ENCODE measurements at regions not wholly inside any gene's neighbourhood (a gene's known extent, or its start where the extent isn't known, plus 50 kb on each side); places are given as distances from the start of the nearest gene placed in this dataset.

- Histone ChIP-seq H3K27me3 (no peaks in the 10 kb centered on the region), H3K9me3 (no peaks in the 10 kb centered on the region), H3K4me1 (peaks cover 0 to 4% (median 0%) of the 10 kb centered on the region in 4 donors), H3K36me3 (no peaks in the 10 kb centered on the region), H3K27ac (no peak overlapping the region), H3K4me3 (no peak overlapping the region)
- no peak for TF ChIP-seq POLR2A (IDR thresholded peaks at IDR 0.05)
- TF ChIP-seq CTCF (IDR thresholded peaks at IDR 0.05), result no peak
- DNase-seq, result no peak
These were observed 202.5 kb downstream of the TTLL7 start for GRCh38 chr1:83796409-83796808.

GRCh38 chr1:83794384-83794783, 204.5 kb downstream of the TTLL7 start:
- no peak for DNase-seq
- H3K36me3 ChIP-seq, result no peaks in the 10 kb centered on the region
- TF ChIP-seq POLR2A (IDR thresholded peaks at IDR 0.05), result no peak
- TF ChIP-seq CTCF (IDR thresholded peaks at IDR 0.05), result no peak
- H3K27ac ChIP-seq, result no peak overlapping the region
- H3K4me1 ChIP-seq, result peaks cover 0 to under 1% (median 0%) of the 10 kb centered on the region in 4 donors
- H3K9me3 ChIP-seq, result no peaks in the 10 kb centered on the region
- H3K27me3 ChIP-seq, result no peaks in the 10 kb centered on the region
- H3K4me3 ChIP-seq, result no peak overlapping the region

GRCh38 chr1:83791821-83792437, 207.0 kb downstream of the TTLL7 start:
- TF ChIP-seq POLR2A (IDR thresholded peaks at IDR 0.05) (no peak), CTCF (IDR thresholded peaks at IDR 0.05) (no peak)
- H3K4me3 ChIP-seq, result no peak overlapping the region
- H3K4me1 ChIP-seq, result no peaks in the 10 kb centered on the region

GRCh38 chr1:83790446-83790845, 208.5 kb downstream of the TTLL7 start:
- no peaks in the 10 kb centered on the region for H3K36me3 ChIP-seq
- H3K4me1 ChIP-seq, result no peaks in the 10 kb centered on the region
- no peak for TF ChIP-seq CTCF (IDR thresholded peaks at IDR 0.05)
- no peak for TF ChIP-seq POLR2A (IDR thresholded peaks at IDR 0.05)
- no peak overlapping the region for H3K27ac ChIP-seq
- no peak for DNase-seq
- H3K9me3 ChIP-seq, result no peaks in the 10 kb centered on the region
- H3K4me3 ChIP-seq, result no peak overlapping the region
- H3K27me3 ChIP-seq, result no peaks in the 10 kb centered on the region

More at GRCh38 chr1:83791821-83792437, 207.0 kb downstream of the TTLL7 start:
- no peak for DNase-seq
- no peak overlapping the region for H3K27ac ChIP-seq
- H3K36me3 ChIP-seq, result no peaks in the 10 kb centered on the region
- no peaks in the 10 kb centered on the region for H3K9me3 ChIP-seq
- no peaks in the 10 kb centered on the region for H3K27me3 ChIP-seq

GRCh38 chr1:83787246-83787998, 211.5 kb downstream of the TTLL7 start:
- H3K27ac ChIP-seq, result no peak overlapping the region
- H3K9me3 ChIP-seq, result no peaks in the 10 kb centered on the region
- H3K4me3 ChIP-seq, result no peak overlapping the region
- no peaks in the 10 kb centered on the region for H3K36me3 ChIP-seq
- no peak for TF ChIP-seq POLR2A (IDR thresholded peaks at IDR 0.05)
- no peak for TF ChIP-seq CTCF (IDR thresholded peaks at IDR 0.05)
- H3K4me1 ChIP-seq, result no peaks in the 10 kb centered on the region
- H3K27me3 ChIP-seq, result no peaks in the 10 kb centered on the region
- no peak for DNase-seq

All from Peyer's patch (tissue), 4 donors.